ENCODE measurements at regions not wholly inside any gene's neighbourhood (a gene's known extent, or its start where the extent isn't known, plus 50 kb on each side); places are given as distances from the start of the nearest gene placed in this dataset.

GRCh38 chr5:119820016-119820415 is 190.7 kb downstream of the FAM170A start:
- no peak overlapping the region for H3K27ac ChIP-seq
- H3K27me3 ChIP-seq, result no peaks in the 10 kb centered on the region
- H3K4me1 ChIP-seq, result peaks cover 0 to under 1% of the 10 kb centered on the region in 2 donors
- DNase-seq (ENCODE audit: low spot score in 2 of 2), result no peak
- no peak overlapping the region for H3K4me3 ChIP-seq
- intact Hi-C loops (cut with DNase I), result loop anchor here (10.0 kb wide), 1 partner anchor 235 kb away; no protein-coding TSS in a partner anchor
- TF ChIP-seq CTCF (IDR thresholded peaks at IDR 0.05), result no peak
- H3K36me3 ChIP-seq, result no peaks in the 10 kb centered on the region
- H3K9me3 ChIP-seq, result no peaks in the 10 kb centered on the region

- TF ChIP-seq CTCF (IDR thresholded peaks at IDR 0.05), result no peak
- no peak overlapping the region for H3K27ac ChIP-seq
- no peaks in the 10 kb centered on the region for H3K9me3 ChIP-seq
- H3K4me3 ChIP-seq, result no peak overlapping the region
- peaks cover 0 to 7% of the 10 kb centered on the region in 2 donors for H3K4me1 ChIP-seq
- no peak for DNase-seq (ENCODE audit: low spot score in 2 of 2)
- H3K36me3 ChIP-seq, result no peaks in the 10 kb centered on the region
- intact Hi-C loops (cut with DNase I), result loop anchor here (10.0 kb wide), 1 partner anchor 234 kb away; no protein-coding TSS in a partner anchor
- no peaks in the 10 kb centered on the region for H3K27me3 ChIP-seq
Observed at GRCh38 chr5:119820608-119821007, 191.2 kb downstream of the FAM170A start.

- no peaks in the 10 kb centered on the region for H3K36me3 ChIP-seq
- H3K27me3 ChIP-seq, result no peaks in the 10 kb centered on the region
- peak overlapping the region; percentile 58 to 69 for H3K27ac ChIP-seq
- H3K4me3 ChIP-seq, result peak overlapping the region in 1 of 2 donors; percentile 19
- no peak for DNase-seq (ENCODE audit: low spot score in 2 of 2)
- H3K9me3 ChIP-seq, result no peaks in the 10 kb centered on the region
- intact Hi-C loops (cut with DNase I), result loop anchor here (10.0 kb wide), 1 partner anchor 226 kb away; no protein-coding TSS in a partner anchor
- H3K4me1 ChIP-seq, result peaks cover 6 to 28% of the 10 kb centered on the region in 2 donors
- no peak for TF ChIP-seq CTCF (IDR thresholded peaks at IDR 0.05)
Observed at GRCh38 chr5:119828541-119828940, 199.2 kb downstream of the FAM170A start.

- DNase-seq (ENCODE audit: low spot score in 2 of 2), result no peak
- no peaks in the 10 kb centered on the region for H3K27me3 ChIP-seq
- H3K9me3 ChIP-seq, result no peaks in the 10 kb centered on the region
- H3K4me3 ChIP-seq, result peak overlapping the region in 1 of 2 donors; percentile 19
- H3K36me3 ChIP-seq, result no peaks in the 10 kb centered on the region
- peak overlapping the region; percentile 58 to 69 for H3K27ac ChIP-seq
- intact Hi-C loops (cut with DNase I), result loop anchor here (10.0 kb wide), 1 partner anchor 225 kb away; no protein-coding TSS in a partner anchor
- TF ChIP-seq CTCF (IDR thresholded peaks at IDR 0.05), result no peak
- peaks cover 6 to 33% of the 10 kb centered on the region in 2 donors for H3K4me1 ChIP-seq
Observed at GRCh38 chr5:119829341-119829740, 200.0 kb downstream of the FAM170A start.

GRCh38 chr5:119833176-119833575 is 203.8 kb downstream of the FAM170A start:
- Histone ChIP-seq H3K27me3 (no peaks in the 10 kb centered on the region), H3K4me1 (peaks cover 6 to 24% of the 10 kb centered on the region in 2 donors), H3K9me3 (no peaks in the 10 kb centered on the region), H3K36me3 (no peaks in the 10 kb centered on the region), H3K4me3 (no peak overlapping the region), H3K27ac (peak overlapping the region; percentile 47 to 59)
- intact Hi-C loops (cut with DNase I), result loop anchor here (10.0 kb wide), 1 partner anchor 632 kb away; the partner anchor contains the start of gene PRR16
- DNase-seq (ENCODE audit: low spot score in 2 of 2), result no peak
- TF ChIP-seq CTCF (IDR thresholded peaks at IDR 0.05), result no peak

- no peak for TF ChIP-seq CTCF (IDR thresholded peaks at IDR 0.05)
- intact Hi-C loops (cut with DNase I), result no loop called here
- H3K27ac ChIP-seq, result no peak overlapping the region
- no peak overlapping the region for H3K4me3 ChIP-seq
- peaks cover 0 to 3% of the 10 kb centered on the region in 2 donors for H3K9me3 ChIP-seq
- DNase-seq (ENCODE audit: low spot score in 2 of 2), result no peak
- H3K27me3 ChIP-seq, result no peaks in the 10 kb centered on the region
- no peaks in the 10 kb centered on the region for H3K4me1 ChIP-seq
- no peaks in the 10 kb centered on the region for H3K36me3 ChIP-seq
Observed at GRCh38 chr5:119840175-119840574, 210.8 kb downstream of the FAM170A start.
